HepG2 (cell line): ENCODE measurements at regions not wholly inside any gene's neighbourhood (a gene's known extent, or its start where the extent isn't known, plus 50 kb on each side); places are given as distances from the start of the nearest gene placed in this dataset.

Experiments
- ATAC-seq: fragments of 200-7000 bp; cut with Tn5 transposase; 3 replicates; pipeline ENCODE4 v1.9.1; 2020; ENCODE audit warnings: mild to moderate bottlenecking, moderate library complexity
- BruUV-seq: library from RNA; stranded (reverse); fragments of 400-500 nt; replicated peaks from 2 replicates; lab custom pipeline; 2021; lab: Mats Ljungman, UMichigan
- CTCF ChIA-PET: fragments of 300-600 bp; formaldehyde crosslinking; extraction: SDS; loops from one replicate; lab custom pipeline; 2021; ENCODE audit warnings: low total read pairs, inconsistent platforms, low intra/inter-chr PET ratio; lab: Yijun Ruan, JAX
- POLR2A ChIA-PET: fragments of 350-600 bp; sonication (Branson Sonifier 250); formaldehyde crosslinking; loops from one replicate; lab custom pipeline; 2020; ENCODE audit warnings: antibody characterized with exemption, inconsistent platforms; lab: Yijun Ruan, JAX
- DNase-seq: peaks from one replicate; pipeline ENCODE4 v3.0.0-alpha.2; 2015; ENCODE audit warnings: low spot score
- FAIRE-seq: peaks from 3 replicates; lab custom pipeline; 2011; peaks lifted over from hg19 to GRCh38; lab: Jason Lieb, UNC
- H2AFZ ChIP-seq: one replicate; pipeline ENCODE4 v1.6.1; 2011; ENCODE audit warnings: low read length, inconsistent platforms
- H3K27ac ChIP-seq: fragments of 300-600 bp; 3 replicates; pipeline ENCODE4 v1.8.0; 2011; ENCODE audit warnings: mixed run types, mild to moderate bottlenecking, mixed read lengths, low read length, inconsistent platforms; ENCODE audit not compliant: insufficient read depth; ENCODE audit errors: extremely low read length
- H3K27me3 ChIP-seq, 2 experiments: fragments of 200-600 bp in 1 of 2; 2 replicates in 1 of 2; 3 replicates in 1 of 2; pipeline versions ENCODE4 v1.6.0 to v1.8.0; 2011; ENCODE audit warnings: low read length in 2 of 2, mild to moderate bottlenecking in 2 of 2, moderate library complexity in 2 of 2, inconsistent platforms in 1 of 2; ENCODE audit not compliant: insufficient read depth in 2 of 2, control insufficient read depth in 1 of 2
- H3K36me3 ChIP-seq, 2 experiments: fragments of 200-600 bp in 1 of 2; replicated peaks in 1 of 2; 2 replicates in 1 of 2; 3 replicates in 1 of 2; pipeline versions ENCODE4 v1.5.1 to v1.8.0; 2011; ENCODE audit warnings: low read length in 2 of 2, inconsistent platforms in 1 of 2; ENCODE audit not compliant: insufficient read depth in 2 of 2, control insufficient read depth in 1 of 2
- H3K4me1 ChIP-seq: 2 replicates; pipeline ENCODE4 v1.5.1; 2012; ENCODE audit warnings: low read length, inconsistent platforms; ENCODE audit not compliant: insufficient read depth
- H3K4me2 ChIP-seq: 2 replicates; pipeline ENCODE4 v1.6.0; 2011; ENCODE audit warnings: low read depth, low read length, inconsistent platforms
- H3K4me3 ChIP-seq, 3 experiments: fragments of 200-600 bp in 1 of 3; sonication (generic), shearing (Covaris generic) in 1 of 3; replicated peaks in 1 of 3; 2 replicates each; pipeline ENCODE4 v1.5.1; 2011 to 2016; ENCODE audit warnings: low read length in 3 of 3, inconsistent platforms in 2 of 3, low read depth in 2 of 3, mild to moderate bottlenecking in 2 of 3, control low read depth in 1 of 3, mixed read lengths in 1 of 3; ENCODE audit not compliant: insufficient read depth in 1 of 3
- H3K79me2 ChIP-seq: one replicate; pipeline ENCODE4 v1.6.1; 2011; ENCODE audit warnings: low read length, inconsistent platforms; ENCODE audit not compliant: insufficient read depth
- H3K9ac ChIP-seq: 2 replicates; pipeline ENCODE4 v1.6.0; 2011; ENCODE audit warnings: mild to moderate bottlenecking, low read depth, low read length, inconsistent platforms; ENCODE audit not compliant: insufficient read depth
- H3K9me3 ChIP-seq: 2 replicates; pipeline ENCODE4 v1.5.1; 2012; ENCODE audit warnings: mild to moderate bottlenecking, low read length
- H4K20me1 ChIP-seq: 2 replicates; pipeline ENCODE4 v1.6.0; 2011; ENCODE audit warnings: inconsistent platforms, mild to moderate bottlenecking, low read length, moderate library complexity; ENCODE audit not compliant: insufficient read depth
- MTA1 ChIP-seq: sonication (generic); formaldehyde crosslinking; IDR thresholded peaks from 2 replicates; pipeline ENCODE4 v1.4.0; 2020; ENCODE audit warnings: missing genetic modification reagents, mild to moderate bottlenecking, borderline replicate concordance
- POGK ChIP-seq: sonication (generic); formaldehyde crosslinking; conservative IDR thresholded peaks from 2 replicates; pipeline ENCODE4 v1.8.0; 2022; ENCODE audit warnings: mild to moderate bottlenecking, moderate library complexity, missing genetic modification reagents
- SMYD3 ChIP-seq: sonication (generic); formaldehyde crosslinking; IDR thresholded peaks from 2 replicates; pipeline ENCODE4 v1.8.1; 2023; ENCODE audit warnings: mild to moderate bottlenecking, missing genetic modification reagents
- STAG1 ChIP-seq: sonication (generic); formaldehyde crosslinking; IDR thresholded peaks from 2 replicates; pipeline ENCODE4 v1.4.0; 2020; ENCODE audit warnings: missing genetic modification reagents
- ZNF451 ChIP-seq: sonication (generic); formaldehyde crosslinking; IDR thresholded peaks from 2 replicates; pipeline ENCODE4 v1.5.0; 2020; ENCODE audit warnings: mild to moderate bottlenecking, missing genetic modification reagents
- ZNF564 ChIP-seq: sonication (generic); formaldehyde crosslinking; IDR thresholded peaks from 2 replicates; pipeline ENCODE4 v1.8.1; 2023; ENCODE audit warnings: mild to moderate bottlenecking, missing genetic modification reagents
- ZNF75D ChIP-seq: sonication (generic); formaldehyde crosslinking; IDR thresholded peaks from 2 replicates; pipeline ENCODE4 v1.8.1; 2023; ENCODE audit warnings: missing genetic modification reagents, mild to moderate bottlenecking, borderline replicate concordance
- WGBS: methylation state at CpG from one replicate; pipeline ENCODE4 v1.1.6; 2017; ENCODE audit warnings: low lambda C conversion rate; 5-methylcytosine and 5-hydroxymethylcytosine counted together
- in situ Hi-C: cut with HindIII; loops from 2 replicates; pipeline ENCODE4 v1.10.0; 2017; ENCODE audit warnings: low pct_unique_long_range_greater_than_20kb; ENCODE audit not compliant: extremely low pct_ligation_motif_present
- intact Hi-C: fragments of 100-400 bp; cut with micrococcal nuclease; formaldehyde crosslinking; loops from one replicate; pipeline ENCODE4 v1.10.0; 2022; ENCODE audit not compliant: unreplicated experiment
- TF ChIP-seq, protein P1 (sequence below): sonication (generic); formaldehyde crosslinking; IDR thresholded peaks from 2 replicates; pipeline ENCODE4 v1.4.0; 2020; ENCODE audit warnings: mild to moderate bottlenecking, low read depth, missing genetic modification reagents

DNA sequence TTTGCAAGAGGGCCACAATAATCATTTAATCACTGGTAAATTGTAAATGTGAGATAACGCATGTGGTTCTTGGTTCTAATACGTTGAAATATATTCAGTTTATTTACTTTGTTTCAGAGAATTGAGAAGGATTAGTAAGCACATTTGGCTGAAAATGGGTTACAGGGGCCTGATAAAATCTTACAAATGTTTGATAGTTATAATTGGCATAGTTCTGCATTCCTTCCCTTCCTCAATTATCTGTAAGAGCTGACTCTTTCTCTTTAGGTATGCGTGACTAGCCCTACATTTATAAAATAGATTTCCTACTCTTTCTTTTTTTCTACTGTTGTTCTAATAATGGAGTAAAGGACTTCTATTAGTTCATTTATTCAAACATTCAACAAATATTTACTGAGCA lies 685.2 kb downstream of the NUP35 start:
- BruUV-seq: no TSS peak
- WGBS: 40% methylated on average over 3 of the region's 3 CpGs
- Histone ChIP-seq H3K79me2 (no peaks in the 10 kb centered on the region), H3K4me1 (no peaks in the 10 kb centered on the region), H3K4me2 (no peak overlapping the region), H3K9me3 (peaks cover 1% of the 10 kb centered on the region; the same call in 1 of the 2 replicates), H3K4me3 (no peak overlapping the region), H2AFZ (no peak overlapping the region), H4K20me1 (no peaks in the 10 kb centered on the region), H3K27ac (no peak overlapping the region), H3K9ac (no peak overlapping the region), H3K36me3 (no peaks in the 10 kb centered on the region), H3K27me3 (no peaks in the 10 kb centered on the region)
- ATAC-seq (no peak), DNase-seq (no peak), FAIRE-seq (no peak)
- in situ Hi-C loops (no loop called here), intact Hi-C loops (no loop called here)
- ChIA-PET POLR2A (no interaction called here), CTCF (no interaction called here)
- no peak for TF ChIP-seq ZNF564 (CRISPR knock-in tag)
- no peak for TF ChIP-seq SMYD3 (CRISPR knock-in tag)
- TF ChIP-seq ZNF75D (CRISPR knock-in tag): no peak
- TF ChIP-seq POGK: no peak
- TF ChIP-seq MTA1 (CRISPR knock-in tag): no peak
- TF ChIP-seq, protein P1, sequence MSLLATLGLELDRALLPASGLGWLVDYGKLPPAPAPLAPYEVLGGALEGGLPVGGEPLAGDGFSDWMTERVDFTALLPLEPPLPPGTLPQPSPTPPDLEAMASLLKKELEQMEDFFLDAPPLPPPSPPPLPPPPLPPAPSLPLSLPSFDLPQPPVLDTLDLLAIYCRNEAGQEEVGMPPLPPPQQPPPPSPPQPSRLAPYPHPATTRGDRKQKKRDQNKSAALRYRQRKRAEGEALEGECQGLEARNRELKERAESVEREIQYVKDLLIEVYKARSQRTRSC: no peak
- no peak for TF ChIP-seq STAG1 (CRISPR knock-in tag)
- TF ChIP-seq ZNF451 (CRISPR knock-in tag): no peak
